ENCODE measurements at regions not wholly inside any gene's neighbourhood (a gene's known extent, or its start where the extent isn't known, plus 50 kb on each side); places are given as distances from the start of the nearest gene placed in this dataset.

DNA sequence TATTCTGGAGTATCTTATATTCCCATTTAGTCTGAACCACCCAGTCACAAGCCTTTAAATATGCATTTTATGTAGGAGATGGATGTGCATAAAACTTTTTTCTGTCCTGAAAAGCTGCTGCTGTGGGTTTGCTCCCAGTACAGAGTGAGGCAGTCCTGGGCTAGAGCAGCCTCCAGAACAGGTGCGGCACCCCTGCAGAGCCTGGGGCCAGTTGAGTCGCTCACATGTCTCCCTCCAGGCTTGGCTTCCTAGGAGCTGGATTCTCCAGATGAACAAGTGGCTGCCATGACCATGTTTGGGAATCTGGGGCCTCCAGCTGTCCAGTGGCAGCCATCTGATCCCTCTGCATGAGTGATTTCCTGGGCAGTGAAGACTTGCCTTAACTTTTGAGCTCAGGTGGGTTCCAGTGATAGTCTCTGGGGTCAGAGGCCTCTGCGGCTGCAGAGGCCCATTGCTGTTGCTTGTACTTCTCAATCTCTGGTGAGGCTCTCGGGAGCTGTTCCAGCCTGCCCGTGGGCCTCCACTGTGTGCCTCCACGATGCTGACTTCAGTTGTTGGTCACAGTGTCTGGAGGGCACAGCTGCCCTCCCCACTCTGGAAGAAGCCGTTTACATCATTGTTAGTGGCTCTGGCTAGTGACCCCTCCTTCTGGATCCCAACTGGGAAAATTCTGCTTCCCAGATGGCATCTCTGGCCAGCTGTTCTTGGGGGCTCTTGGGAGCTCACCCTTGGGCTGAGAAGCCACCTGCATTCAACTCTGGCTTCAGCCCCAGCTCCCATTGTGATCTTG, 120.4 kb downstream of the EMX2 start:
- H3K4me3 ChIP-seq (ENCODE audit: low read depth, low read length), result no peak overlapping the region
- DNase-seq (ENCODE audit: low read depth), result no peak

DNA sequence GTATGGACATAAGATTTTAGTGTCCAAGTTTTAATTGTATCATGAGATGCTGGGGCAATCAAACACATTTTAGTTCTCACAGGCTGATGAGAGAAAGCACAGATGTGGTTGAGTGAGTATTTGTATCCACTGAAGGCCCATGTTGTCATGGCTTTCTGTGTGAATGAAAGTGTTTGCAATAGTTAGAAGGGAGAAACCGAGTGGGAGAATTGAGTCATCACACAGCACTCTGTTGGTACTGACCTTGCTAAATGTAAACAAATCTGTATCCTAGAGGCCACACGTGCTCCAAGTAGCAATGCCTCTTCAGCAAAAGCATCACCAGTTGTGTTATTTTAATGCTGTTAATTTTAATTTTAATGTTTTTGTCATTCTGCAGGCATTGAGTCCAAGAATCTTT, 121.2 kb downstream of the EMX2 start:
- peak; percentile 93 for DNase-seq (ENCODE audit: low read depth)

More for the DNA sequence above, 120.4 kb downstream of the EMX2 start:
- TF ChIP-seq, protein P1, sequence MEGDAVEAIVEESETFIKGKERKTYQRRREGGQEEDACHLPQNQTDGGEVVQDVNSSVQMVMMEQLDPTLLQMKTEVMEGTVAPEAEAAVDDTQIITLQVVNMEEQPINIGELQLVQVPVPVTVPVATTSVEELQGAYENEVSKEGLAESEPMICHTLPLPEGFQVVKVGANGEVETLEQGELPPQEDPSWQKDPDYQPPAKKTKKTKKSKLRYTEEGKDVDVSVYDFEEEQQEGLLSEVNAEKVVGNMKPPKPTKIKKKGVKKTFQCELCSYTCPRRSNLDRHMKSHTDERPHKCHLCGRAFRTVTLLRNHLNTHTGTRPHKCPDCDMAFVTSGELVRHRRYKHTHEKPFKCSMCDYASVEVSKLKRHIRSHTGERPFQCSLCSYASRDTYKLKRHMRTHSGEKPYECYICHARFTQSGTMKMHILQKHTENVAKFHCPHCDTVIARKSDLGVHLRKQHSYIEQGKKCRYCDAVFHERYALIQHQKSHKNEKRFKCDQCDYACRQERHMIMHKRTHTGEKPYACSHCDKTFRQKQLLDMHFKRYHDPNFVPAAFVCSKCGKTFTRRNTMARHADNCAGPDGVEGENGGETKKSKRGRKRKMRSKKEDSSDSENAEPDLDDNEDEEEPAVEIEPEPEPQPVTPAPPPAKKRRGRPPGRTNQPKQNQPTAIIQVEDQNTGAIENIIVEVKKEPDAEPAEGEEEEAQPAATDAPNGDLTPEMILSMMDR (IDR thresholded peaks at IDR 0.05; ENCODE audit: insufficient read depth, low read depth, low read length, missing control alignments), result no peak

DNA sequence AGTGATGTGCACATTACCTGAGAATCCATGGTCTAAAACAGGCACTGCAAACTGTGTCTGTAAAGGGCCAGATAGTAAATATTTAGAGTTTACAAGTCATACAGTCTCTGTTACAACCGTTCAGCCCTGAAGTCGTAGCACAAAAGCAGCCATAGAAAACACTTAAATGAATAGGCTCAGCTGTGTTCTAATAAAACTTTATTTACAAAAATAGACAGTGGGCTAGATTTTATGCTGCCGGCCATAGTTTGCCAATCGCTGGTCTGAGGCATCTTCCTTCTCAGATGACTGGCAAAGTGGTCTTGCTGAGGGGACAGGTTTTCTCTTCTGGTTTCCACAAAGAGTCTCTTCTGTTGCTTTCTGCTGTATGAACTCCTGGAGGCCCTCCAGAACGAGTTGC, 121.7 kb downstream of the EMX2 start:
- DNase-seq (ENCODE audit: low read depth), result no peak
- no peak overlapping the region for H3K4me3 ChIP-seq (ENCODE audit: low read depth, low read length)
- TF ChIP-seq, protein P1 (IDR thresholded peaks at IDR 0.05; ENCODE audit: insufficient read depth, low read depth, low read length, missing control alignments), result no peak

More for the DNA sequence above, 121.2 kb downstream of the EMX2 start:
- TF ChIP-seq, protein P1 (IDR thresholded peaks at IDR 0.05; ENCODE audit: insufficient read depth, low read depth, low read length, missing control alignments), result no peak
- H3K4me3 ChIP-seq (ENCODE audit: low read depth, low read length), result no peak overlapping the region

DNA sequence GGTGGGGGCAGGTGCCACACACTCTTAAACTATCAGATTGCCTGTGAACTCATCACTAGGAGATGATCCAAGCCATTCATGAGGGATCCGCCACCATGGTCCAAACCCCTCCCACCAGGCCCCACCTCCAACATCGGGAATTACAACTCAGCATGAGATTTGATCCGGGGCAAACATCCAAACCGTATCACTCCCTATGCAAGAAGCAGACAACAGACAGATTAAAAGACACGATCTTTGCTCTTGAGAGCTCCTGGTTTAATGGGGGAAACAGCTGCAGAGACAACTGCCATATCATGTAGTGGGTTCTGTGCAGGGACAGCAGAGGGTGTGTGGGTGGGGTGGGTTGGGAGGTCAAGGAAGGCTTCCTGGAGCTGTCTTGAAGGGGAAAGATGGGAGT, 123.6 kb downstream of the EMX2 start:
- TF ChIP-seq, protein P1 (IDR thresholded peaks at IDR 0.05; ENCODE audit: insufficient read depth, low read depth, low read length, missing control alignments), result no peak
- H3K4me3 ChIP-seq (ENCODE audit: low read depth, low read length), result no peak overlapping the region
- DNase-seq (ENCODE audit: low read depth), result no peak

DNA sequence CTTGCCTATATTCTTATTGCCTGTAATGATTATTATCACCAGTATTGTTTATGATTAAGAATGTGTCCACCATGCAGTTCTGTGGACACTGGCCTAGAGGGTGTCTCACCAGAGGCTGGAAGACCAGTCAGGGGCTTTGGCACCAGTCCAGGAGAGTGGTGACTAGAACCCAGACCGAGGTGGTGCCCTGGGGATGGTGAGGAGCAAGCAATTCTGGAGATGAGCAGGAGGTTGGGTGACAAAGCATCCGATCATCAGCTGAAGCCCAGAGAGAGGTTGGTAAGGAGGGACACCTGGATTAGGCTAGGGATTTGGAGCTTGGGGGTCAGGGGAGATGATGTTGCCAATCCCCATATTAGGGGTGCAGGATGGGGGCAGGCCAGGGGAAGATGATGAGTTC, 124.4 kb downstream of the EMX2 start:
- no peak overlapping the region for H3K4me3 ChIP-seq (ENCODE audit: low read depth, low read length)
- DNase-seq (ENCODE audit: low read depth), result no peak
- TF ChIP-seq, protein P1 (IDR thresholded peaks at IDR 0.05; ENCODE audit: insufficient read depth, low read depth, low read length, missing control alignments), result no peak

DNA sequence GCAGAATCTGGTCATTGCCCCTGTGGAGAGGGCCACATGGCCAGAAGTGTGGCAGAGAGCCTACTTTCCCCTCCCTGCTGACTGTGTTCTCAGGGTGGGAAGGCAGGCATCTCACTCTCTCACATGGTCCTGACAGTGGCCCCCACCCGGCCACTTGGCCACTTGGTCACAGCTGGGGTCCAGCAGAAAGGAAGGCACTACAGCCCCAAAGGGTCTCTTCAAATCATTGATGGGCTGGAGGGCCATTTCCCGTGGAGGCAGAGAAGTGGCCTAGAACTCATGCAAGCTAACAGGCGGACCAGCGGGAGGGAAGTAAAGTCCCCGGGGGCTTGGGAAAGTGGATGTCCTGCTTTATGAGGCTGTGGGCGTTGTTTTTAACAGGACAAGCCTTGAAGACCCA, 125.3 kb downstream of the EMX2 start:
- TF ChIP-seq, protein P1 (IDR thresholded peaks at IDR 0.05; ENCODE audit: insufficient read depth, low read depth, low read length, missing control alignments), result no peak
- H3K4me3 ChIP-seq (ENCODE audit: low read depth, low read length), result no peak overlapping the region
- DNase-seq (ENCODE audit: low read depth), result no peak

All from GM12865 (cell line).